Ishikawa (cell line): ENCODE measurements at regions not wholly inside any gene's neighbourhood (a gene's known extent, or its start where the extent isn't known, plus 50 kb on each side); places are given as distances from the start of the nearest gene placed in this dataset.

Experiments
- CEBPB ChIP-seq: IDR thresholded peaks from 2 replicates; pipeline ENCODE4 v1.6.1; 2012
- EP300 ChIP-seq: IDR thresholded peaks from 2 replicates; pipeline ENCODE4 v1.6.1; 2012; ENCODE audit warnings: borderline replicate concordance
- NFIC ChIP-seq: IDR thresholded peaks from 2 replicates; pipeline ENCODE4 v1.6.1; 2012

- TF ChIP-seq CEBPB (no peak), NFIC (no peak), EP300 (no peak)
These were observed 212.3 kb downstream of the PTPRU start for GRCh38 chr1:29448456-29449235.
